Suppressor macrophage treated with lipopolysaccharide for 1 hour (primary cell): ENCODE measurements at regions not wholly inside any gene's neighbourhood (a gene's known extent, or its start where the extent isn't known, plus 50 kb on each side); places are given as distances from the start of the nearest gene placed in this dataset.
A peak's percentile ranks its signal among the peaks of the same experiment; 100 is the strongest.

ENCODE experiments used
- DNase-seq, 3 donors: peaks; one replicate each; pipeline ENCODE4 v3.0.0-alpha.2; 2020 to 2022

- DNase-seq: no peak
Measured at GRCh38 chr2:239579524-239580198, 178.8 kb upstream of the HDAC4 start.

DNA sequence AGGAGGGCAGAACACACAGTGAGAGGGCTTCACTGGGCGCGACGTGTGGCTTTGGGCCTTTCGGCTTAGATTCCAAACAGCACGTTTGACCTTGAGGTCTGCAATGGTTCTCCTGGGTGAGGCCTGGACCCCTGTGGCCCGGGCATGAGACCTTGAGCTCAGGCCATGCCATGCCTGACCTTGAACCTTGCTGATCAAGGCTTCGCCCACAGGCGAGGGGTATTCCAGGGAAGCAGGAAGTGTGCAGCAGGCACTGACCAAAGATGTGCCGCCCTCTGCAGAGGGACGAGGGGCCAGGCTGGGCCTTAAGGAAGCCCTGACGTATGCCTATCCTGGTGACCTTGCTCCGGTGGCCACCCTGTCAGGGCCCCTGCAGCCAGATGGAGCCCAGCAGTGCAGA, 178.3 kb upstream of the HDAC4 start:
- no peak for DNase-seq

DNA sequence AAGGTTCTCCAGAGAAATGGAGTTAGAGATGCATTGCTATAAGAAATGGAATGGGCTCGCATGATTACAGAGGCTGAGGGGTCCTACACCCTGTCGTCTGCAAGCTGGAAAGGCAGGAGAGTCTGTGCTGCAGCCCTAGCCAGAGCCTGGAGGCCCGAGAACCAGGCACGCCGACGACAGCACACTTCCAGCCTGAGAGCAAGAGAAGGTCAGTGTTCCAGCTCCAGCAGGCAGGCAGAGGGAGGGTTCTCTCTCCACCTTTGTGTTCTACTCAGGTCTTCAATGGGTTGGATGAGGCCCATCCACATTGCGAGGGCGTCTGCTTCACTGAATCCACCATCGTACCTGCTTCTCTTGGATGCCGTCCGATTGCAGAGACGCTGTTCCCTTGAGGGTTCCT, 177.6 kb upstream of the HDAC4 start:
- DNase-seq: no peak

- no peak for DNase-seq
Measured at GRCh38 chr2:239577935-239578334, 177.1 kb upstream of the HDAC4 start.

- no peak for DNase-seq
Measured at GRCh38 chr2:239576784-239577685, 176.2 kb upstream of the HDAC4 start.

- no peak for DNase-seq
Measured at GRCh38 chr2:239575931-239576445, 175.2 kb upstream of the HDAC4 start.

- DNase-seq: no peak
Measured at GRCh38 chr2:239574434-239575156, 173.8 kb upstream of the HDAC4 start.

- DNase-seq: no peak
Measured at GRCh38 chr2:239574054-239574433, 173.2 kb upstream of the HDAC4 start.

DNA sequence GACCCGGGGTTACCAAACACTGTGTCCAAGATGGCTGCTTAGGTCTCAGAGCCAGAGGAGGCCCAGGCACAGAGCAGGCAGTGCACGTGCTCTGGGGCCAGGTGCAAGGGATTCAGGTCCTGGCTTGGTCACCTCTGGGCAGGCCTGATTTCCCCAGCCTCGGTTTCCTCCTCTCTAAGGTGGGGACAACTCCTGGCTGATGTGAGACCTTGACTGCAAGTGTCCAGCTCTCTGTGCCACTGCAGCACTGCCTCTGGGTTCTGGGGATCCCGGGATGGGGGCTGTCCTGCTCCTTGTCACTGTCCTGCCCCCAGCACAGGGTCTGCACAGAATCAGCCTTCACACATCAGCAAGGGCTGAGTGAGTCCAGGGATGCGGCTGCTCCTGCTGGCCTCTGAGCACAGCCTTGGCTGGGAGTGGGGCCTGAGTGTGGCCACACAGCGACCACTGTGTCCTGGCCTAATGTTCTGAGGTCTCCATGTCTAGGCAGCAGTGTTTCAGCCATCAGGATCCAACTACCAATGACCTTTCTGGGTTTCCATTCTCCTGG, 170.2 kb upstream of the HDAC4 start:
- no peak for DNase-seq

DNA sequence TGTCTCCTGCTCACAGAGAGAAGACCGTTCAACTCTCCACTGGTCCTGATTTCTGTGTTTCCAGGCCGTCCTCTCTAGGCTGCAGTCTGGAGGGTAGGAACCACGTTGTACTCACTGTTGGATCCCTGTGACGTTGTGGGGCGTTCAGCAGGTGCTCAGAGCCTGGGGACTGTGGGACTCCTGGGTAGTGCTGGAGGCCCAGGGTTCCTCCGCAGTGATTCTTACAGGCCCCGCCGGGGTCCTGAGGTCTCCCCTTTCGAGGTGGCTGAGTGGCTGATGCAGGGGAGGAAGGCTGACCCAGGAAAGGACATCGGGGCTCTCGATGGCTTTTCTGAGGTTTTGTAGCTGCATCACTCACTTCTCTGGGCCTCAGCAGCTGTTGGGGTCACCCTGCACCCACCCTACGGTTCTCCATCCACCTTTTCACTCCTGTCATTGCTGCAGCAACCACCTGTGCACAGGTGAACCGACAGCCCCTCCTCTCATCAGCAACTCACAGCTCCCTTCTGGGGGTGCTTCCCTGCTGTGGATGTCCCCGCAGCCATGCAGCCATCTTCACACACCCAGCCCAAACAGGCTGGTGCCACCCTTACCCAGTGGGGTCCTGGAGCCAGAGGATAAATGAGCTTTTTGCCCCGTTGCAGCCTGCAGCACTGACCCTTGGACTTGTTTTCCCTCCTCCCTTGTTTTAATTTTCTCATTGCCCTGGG, 169.6 kb upstream of the HDAC4 start:
- DNase-seq: no peak

DNA sequence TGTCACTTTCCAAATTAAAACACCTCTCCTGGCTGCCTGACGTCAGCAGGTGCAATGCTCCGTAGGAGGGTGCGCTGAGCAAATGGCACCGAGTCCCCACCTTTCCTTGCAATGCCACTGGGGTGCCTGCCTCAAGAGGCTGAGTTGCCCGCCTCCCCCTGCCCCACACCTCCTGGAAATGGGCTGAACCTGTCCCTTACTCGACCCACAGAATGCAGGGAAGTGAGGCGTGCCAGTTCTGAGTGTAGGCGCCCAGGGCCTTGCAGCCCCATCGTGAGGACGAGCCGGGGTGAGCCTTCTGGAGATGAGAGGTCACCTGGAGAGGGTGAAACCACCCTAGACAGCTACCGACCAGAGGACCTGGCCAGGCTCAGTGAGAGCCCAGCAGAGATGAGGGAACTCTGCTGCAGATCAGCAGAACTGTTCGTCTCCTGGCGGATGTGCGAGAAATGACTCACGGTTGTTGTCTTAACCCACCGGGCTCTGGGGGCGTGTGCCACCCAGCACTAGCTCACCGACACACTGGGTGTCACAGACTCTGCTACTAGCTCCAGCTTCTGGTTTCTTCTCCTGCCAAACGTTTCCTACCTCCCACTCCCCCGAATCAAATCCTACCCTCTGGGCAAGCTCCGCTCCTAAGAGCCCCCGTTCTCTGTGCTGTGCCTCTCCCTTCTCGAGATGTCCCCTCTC, 168.7 kb upstream of the HDAC4 start:
- DNase-seq: peak in 1 of 3 donors; percentile 18

- no peak for DNase-seq
Measured at GRCh38 chr2:239568601-239569000, 167.8 kb upstream of the HDAC4 start.

DNA sequence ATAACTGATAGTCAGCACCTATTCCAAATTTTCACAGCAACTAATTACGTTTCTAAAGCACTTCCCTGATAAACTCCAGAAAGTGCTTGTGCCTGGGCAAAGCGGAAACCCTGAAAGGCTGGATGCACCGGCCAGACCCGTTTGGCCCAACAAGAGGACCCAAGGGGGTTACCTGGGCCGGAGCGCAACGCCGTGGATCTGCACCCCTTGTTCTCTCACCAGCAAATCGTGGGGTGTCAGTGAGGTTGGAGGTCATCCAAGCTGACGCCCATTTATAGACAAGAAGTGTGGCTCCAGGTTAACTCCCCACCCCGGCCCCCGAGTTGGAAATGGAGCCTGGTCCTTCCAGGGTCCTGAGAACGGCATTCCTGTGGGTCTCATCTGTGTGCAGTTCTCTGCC, 167.0 kb upstream of the HDAC4 start:
- no peak for DNase-seq

DNA sequence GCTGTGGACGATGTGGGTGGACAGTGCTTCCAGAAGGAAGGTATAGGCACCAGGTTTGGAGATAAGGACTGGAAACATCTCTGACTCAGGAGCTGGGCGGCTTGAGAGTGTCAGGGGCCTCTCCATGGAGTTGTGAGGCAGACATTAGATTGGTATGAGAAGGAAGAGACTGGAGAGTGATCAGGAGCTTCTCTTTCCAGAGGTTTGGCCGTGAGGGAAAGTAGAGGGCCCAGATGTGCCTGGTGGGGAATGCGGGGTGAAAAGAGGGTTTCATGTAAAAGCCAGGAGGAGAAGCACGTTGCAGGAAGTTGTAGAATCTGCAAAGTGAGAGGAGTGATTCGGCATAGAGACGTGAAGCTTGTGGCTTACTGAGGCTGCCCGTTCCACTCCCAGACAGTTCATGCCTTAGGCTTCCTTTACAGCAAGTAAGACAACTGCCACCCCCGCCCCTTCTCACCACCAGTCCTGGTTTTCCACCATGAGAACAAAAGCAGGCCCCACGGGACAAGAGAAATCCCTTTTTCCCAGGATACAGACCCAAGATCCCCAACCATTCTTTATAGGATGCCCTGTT, 166.3 kb upstream of the HDAC4 start:
- no peak for DNase-seq

DNA sequence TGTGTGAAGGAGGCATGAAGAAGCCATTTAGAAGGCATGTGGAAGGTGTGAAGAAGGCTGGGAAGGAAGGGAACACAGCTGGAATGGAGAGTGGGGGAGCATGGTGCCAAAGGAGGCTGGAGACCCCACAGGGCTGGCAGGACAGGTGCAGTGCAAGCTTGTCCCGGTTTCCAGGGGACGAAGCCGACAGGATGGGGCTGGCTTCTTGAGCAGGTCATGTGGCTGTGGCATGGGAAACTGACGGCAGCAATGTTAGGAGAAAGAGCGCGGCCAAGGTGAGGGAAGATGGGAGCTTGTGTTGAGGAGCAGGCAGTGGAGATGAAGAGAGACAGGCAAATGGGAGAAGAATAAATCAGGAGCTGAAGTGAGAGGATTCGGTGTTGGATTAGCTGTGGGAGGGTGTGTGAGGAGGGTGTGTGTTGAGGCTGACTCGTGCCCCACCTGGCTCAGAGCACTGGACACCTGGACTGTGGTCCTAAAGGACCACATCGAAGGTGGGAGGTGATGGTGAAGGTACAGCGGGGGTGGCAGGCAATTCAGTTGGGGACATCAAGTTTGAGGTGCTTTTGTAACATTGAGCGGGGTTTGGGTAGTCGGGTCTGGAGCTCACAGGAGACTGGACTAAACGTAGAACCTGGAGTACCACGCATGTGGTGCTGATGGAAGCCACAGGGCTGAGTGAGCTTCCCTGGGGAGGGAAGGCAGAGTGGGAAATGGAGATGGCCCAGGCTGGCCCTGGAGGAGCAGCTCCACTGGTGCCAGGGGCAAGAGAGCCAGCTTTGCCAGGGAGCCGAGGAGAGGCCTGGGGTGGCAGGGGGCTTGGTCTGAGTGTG, 165.6 kb upstream of the HDAC4 start:
- DNase-seq: no peak

- DNase-seq: no peak
Measured at GRCh38 chr2:239564587-239564986, 163.8 kb upstream of the HDAC4 start.

DNA sequence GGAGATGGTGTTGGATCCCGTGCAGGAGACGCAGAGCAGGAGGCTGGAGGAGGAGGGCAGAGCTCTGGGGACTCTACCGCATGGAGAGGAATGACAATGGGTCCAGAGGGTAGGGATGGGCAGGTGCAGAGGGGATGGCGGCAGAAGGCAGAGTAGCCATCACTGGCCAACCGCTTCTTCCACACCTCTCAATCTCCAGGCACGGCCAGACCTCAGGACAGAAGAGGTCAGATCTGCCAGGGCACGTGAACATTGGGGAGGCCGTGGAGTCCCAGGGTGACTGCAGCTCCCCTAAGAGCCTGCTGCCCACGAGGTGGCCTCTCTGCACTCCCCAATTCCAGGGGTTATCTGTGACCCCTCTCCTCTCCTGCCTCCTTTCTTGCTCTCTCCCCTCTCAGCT, 162.7 kb upstream of the HDAC4 start:
- no peak for DNase-seq

DNA sequence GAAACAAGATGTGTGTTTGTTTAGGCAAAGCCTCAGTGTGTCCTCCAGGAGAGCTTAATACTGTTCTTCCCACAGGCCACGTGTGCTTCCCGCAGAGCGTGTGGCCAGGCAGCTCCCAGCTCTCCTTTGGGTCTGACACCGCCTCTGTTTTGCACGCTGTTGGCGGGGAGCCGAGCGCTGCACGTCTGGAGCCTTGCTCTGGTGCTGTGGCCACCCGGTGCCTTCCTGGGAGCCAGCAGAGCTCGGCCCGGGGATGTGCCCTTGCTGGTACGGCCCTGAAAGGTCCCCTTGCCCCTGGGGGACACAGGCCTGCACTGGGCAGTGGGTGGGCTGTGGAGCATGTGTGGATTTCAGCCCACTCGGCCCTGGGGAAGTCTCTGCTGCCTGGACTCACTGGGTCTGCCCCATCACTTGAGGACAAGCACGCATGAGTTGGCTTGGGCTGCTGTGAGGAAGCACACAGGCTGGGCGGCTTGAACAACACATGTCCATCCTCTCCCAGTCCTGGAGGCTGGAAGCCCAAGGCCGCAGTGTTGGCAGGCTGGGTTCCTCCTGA, 160.7 kb upstream of the HDAC4 start:
- DNase-seq: no peak

DNA sequence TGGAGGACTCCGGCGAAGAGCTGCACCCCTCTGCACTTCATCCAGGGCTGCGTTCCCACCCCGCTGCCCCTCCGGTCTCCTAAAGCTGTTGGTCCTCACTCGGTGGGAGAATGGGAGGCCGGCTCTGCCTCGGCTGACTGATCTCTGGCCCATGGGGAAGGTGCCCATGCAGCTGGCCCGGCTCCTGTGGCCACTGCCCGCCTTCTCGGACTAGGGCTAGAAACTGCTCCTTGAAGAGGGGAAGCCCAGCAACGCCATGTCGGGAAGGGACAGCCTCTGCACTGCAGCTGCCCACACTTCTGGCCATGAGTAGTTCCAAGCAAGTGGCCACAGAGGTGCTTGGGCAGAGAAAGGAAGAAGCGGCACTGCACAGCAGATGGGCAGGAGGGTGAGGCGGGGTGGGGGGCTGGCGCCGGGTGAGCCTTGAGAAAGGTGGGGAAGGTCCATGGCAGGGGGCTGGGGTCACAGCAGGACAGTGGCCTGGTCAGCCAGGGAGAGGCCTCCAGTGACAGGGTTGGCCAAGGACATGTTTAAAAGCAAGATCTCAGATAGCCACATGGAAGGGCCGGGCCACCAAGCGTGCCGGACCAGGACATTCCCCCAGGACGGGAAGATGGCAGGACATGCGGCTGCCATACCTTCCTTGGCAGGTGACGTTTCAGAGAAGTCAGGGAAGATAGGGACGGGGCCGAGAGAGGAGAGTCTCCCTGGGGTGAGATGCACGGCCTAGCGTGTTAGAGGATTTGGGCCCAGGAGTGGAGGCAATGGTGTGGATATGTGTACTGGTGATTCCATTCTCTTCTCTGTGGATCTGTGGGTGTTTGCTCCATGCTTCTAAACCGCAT, 158.8 kb upstream of the HDAC4 start:
- DNase-seq: no peak
